HCT116 (cell line): ENCODE measurements at regions not wholly inside any gene's neighbourhood (a gene's known extent, or its start where the extent isn't known, plus 50 kb on each side); places are given as distances from the start of the nearest gene placed in this dataset.

ENCODE experiments used
- CTCF ChIP-seq, 3 experiments: fragments of 200-600 bp in 1 of 3; sonication (generic) in 1 of 3; IDR thresholded peaks in 2 of 3; conservative IDR thresholded peaks in 1 of 3; 2 replicates each; pipeline ENCODE4 v1.5.1; 2012 to 2017; ENCODE audit warnings: low read depth in 2 of 3, low read length in 2 of 3, antibody characterized with exemption in 1 of 3, borderline replicate concordance in 1 of 3, control low read depth in 1 of 3, mild to moderate bottlenecking in 1 of 3, mixed read lengths in 1 of 3, mixed run types in 1 of 3, moderate library complexity in 1 of 3; ENCODE audit not compliant: insufficient read depth in 1 of 3
- EGR1 ChIP-seq: IDR thresholded peaks from 2 replicates; pipeline ENCODE4 v1.6.1; 2012; ENCODE audit warnings: low read depth
- ELF1 ChIP-seq: IDR thresholded peaks from 2 replicates; pipeline ENCODE4 v1.6.1; 2012; ENCODE audit warnings: low read depth, borderline replicate concordance
- EZH2 ChIP-seq: fragments of 200-600 bp; sonication (generic); IDR thresholded peaks from 2 replicates; pipeline ENCODE4 v1.6.1; 2017; ENCODE audit warnings: antibody characterized with exemption, mixed run types
- JUND ChIP-seq: IDR thresholded peaks from 2 replicates; pipeline ENCODE4 v1.6.1; 2012
- POLR2A ChIP-seq: IDR thresholded peaks from 2 replicates; pipeline ENCODE4 v1.7.0; 2011; ENCODE audit warnings: borderline replicate concordance; ENCODE audit not compliant: insufficient read depth, insufficient read length; ENCODE audit errors: extremely low read depth
- REST ChIP-seq: IDR thresholded peaks from 2 replicates; pipeline ENCODE4 v1.6.1; 2012; ENCODE audit warnings: low read depth
- SRF ChIP-seq: IDR thresholded peaks from 2 replicates; pipeline ENCODE4 v1.6.1; 2012; ENCODE audit warnings: low read depth
- YY1 ChIP-seq: IDR thresholded peaks from 2 replicates; pipeline ENCODE4 v1.6.1; 2011; ENCODE audit warnings: low read length, low read depth, moderate library complexity, mild to moderate bottlenecking; ENCODE audit not compliant: insufficient replicate concordance; ENCODE audit errors: extremely low read depth
- ZFX ChIP-seq: fragments of 450-650 bp; IDR thresholded peaks from 2 replicates; pipeline ENCODE4 v1.6.1; 2017

- no peak for TF ChIP-seq REST
- no peak for TF ChIP-seq CTCF (IDR thresholded peaks at IDR 0.05 in 2 of 3, conservative IDR thresholded peaks at IDR 0.05 in 1 of 3; ENCODE audit: borderline replicate concordance in 1 of 3, insufficient read depth in 1 of 3, low read depth in 2 of 3, low read length in 2 of 3)
- TF ChIP-seq EZH2 = no peak
- TF ChIP-seq ELF1 = no peak
- no peak for TF ChIP-seq EGR1
- TF ChIP-seq SRF = no peak
- TF ChIP-seq ZFX = no peak
- no peak for TF ChIP-seq POLR2A
- no peak for TF ChIP-seq YY1
- TF ChIP-seq JUND = no peak
Measured at GRCh38 chr2:19176172-19176852, 182.1 kb downstream of the OSR1 start.
